ENCODE measurements at regions not wholly inside any gene's neighbourhood (a gene's known extent, or its start where the extent isn't known, plus 50 kb on each side); places are given as distances from the start of the nearest gene placed in this dataset.

DNA sequence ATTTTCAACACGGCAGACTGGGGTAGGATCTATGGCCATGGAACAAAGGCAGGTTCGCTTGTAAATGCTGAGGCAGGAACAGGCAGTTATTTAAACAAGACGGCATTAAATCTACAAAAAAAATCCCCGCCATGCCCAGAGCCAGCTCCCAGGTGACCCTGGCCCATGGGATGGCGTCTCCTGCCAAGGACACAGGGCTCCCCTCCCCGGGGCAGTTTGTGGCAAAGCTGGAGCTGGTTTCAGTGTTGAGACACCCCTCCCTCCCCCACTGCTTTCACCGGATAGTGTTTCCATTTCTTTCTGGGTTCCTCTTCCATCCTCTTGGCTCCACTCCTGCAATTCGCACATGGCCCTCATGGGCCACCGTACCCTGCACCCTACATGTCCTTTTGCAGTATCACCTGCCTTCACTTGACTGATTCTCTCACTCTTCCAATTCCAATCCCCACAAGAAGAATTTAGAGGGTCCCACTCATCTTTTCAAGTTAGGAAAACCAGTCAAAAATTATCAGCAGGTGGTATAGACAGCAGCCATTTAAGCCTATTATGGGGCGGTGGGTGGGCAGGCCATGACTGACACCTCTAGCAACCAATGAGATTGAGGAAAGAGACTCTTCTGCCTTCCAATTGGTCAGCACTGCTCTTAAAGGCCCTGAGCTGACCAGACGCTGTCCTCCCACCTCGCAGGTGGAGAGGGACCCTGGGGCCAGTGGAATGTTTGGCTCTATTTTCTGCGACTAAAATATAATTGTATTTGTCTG lies 52.0 kb downstream of the OLIG1 start:
- DNase-seq = no peak
- Mint-ChIP-seq H3K9me3 (no peaks in the 10 kb centered on the region), H3K4me3 (no peak overlapping the region), H3K36me3 (no peaks in the 10 kb centered on the region), H3K4me1 (ENCODE audit: low read depth) (peaks cover 8% of the 10 kb centered on the region), H3K27me3 (no peaks in the 10 kb centered on the region), H3K27ac (no peak overlapping the region)
- intact Hi-C loops (cut with micrococcal nuclease) = no loop called here
- ChIA-PET POLR2A (no interaction called here), CTCF (interaction anchor here (1.6 kb wide), 1 partner anchor 75 kb away, joined by 6 read pairs; no protein-coding TSS in a partner anchor)

DNA sequence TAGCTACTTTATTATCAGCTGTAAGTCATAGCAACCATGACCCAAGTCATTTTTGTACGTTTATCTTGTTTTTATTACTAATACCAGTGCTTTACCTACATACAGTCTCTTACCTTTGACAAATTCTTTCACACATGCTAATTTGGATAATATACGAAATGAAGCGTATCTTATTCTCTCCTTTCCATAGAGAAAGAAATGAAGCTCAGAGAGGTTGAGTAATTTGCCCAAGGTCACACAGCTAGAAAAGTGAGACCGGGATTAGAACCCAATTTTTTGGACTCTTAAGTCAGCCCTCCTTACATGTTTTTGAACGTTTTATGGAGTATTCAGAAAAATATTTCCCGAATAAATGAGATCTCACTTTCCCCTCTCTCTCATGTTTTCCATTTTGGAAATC lies 52.6 kb downstream of the OLIG1 start:
- Mint-ChIP-seq H3K4me3 (no peak overlapping the region), H3K4me1 (ENCODE audit: low read depth) (peaks cover 6% of the 10 kb centered on the region), H3K27ac (no peak overlapping the region), H3K9me3 (no peaks in the 10 kb centered on the region), H3K27me3 (no peaks in the 10 kb centered on the region), H3K36me3 (no peaks in the 10 kb centered on the region)
- intact Hi-C loops (cut with micrococcal nuclease) = no loop called here
- POLR2A ChIA-PET = no interaction called here
- DNase-seq = no peak
- CTCF ChIA-PET = interaction anchor here (1.6 kb wide), 1 partner anchor 75 kb away, joined by 6 read pairs; no protein-coding TSS in a partner anchor

DNA sequence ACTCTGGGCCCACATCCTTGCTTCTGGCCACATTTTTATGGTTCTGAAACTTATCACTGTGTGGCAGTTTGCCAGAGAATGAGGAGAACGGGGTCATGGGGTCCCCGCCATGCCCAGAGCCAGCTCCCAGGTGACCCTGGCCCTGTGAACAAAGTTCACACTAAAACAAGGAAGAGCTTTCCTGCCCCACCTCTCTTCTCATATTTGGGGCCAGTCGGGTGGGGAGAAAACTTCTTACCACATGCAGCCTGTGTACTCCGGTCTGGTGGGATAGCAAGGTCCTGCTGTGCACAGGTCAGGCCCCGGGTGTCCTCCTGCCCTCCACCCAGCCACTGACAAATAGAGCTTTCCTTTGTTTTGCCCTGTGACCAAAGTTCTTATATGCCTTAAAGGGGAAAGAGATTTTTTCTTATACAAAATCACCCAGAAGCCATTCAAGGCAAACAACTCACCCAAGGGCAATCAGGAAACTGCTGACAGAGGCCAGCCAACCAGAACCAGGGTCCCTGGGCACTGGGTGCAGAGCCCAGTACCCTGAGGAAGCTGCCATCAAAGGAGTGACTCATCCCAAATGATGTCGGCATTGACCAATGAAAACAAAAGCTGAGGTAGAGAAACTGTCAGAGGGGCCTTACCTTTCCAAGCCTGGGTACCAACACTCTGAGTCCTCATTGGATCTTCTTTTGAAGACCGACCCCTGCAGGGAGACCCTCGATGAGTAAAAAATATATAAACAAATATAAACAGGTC lies 53.6 kb downstream of the OLIG1 start:
- H3K27me3 Mint-ChIP-seq = peaks cover 4% of the 10 kb centered on the region
- CTCF ChIA-PET = interaction anchor here (1.6 kb wide), 1 partner anchor 74 kb away, joined by 6 read pairs; no protein-coding TSS in a partner anchor
- no peak overlapping the region for H3K4me3 Mint-ChIP-seq
- no peak overlapping the region for H3K27ac Mint-ChIP-seq
- no peaks in the 10 kb centered on the region for H3K36me3 Mint-ChIP-seq
- H3K9me3 Mint-ChIP-seq = no peaks in the 10 kb centered on the region
- POLR2A ChIA-PET = interaction anchor here (0.6 kb wide), 1 partner anchor 27 kb away, joined by 3 read pairs; no protein-coding TSS in a partner anchor
- peaks cover 3% of the 10 kb centered on the region for H3K4me1 Mint-ChIP-seq (ENCODE audit: low read depth)
- intact Hi-C loops (cut with micrococcal nuclease) = no loop called here
- DNase-seq = no peak

DNA sequence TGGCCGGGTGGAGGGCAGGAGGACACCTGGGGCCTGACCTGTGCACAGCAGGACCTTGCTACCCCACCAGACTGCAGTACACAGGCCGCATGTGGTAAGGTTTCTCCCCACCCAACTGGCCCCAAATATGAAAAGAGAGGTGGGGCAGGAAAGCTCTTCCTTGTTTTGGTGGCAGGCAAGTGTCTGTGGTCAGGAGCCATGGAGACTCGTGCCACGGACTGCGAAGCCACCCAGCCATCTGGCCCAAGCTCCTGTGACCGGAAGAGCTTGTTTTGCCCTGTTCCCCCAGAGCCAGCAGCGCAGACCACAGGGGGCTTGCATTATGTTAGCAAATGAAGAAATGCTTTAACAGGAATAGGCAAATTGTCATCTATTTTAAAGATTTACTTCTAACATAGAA lies 54.9 kb downstream of the OLIG1 start:
- Mint-ChIP-seq H3K36me3 (no peaks in the 10 kb centered on the region), H3K9me3 (no peaks in the 10 kb centered on the region), H3K27ac (no peak overlapping the region), H3K27me3 (peaks cover 11% of the 10 kb centered on the region), H3K4me3 (no peak overlapping the region), H3K4me1 (ENCODE audit: low read depth) (peaks cover 3% of the 10 kb centered on the region)
- intact Hi-C loops (cut with micrococcal nuclease) = loop anchor here (5.0 kb wide), 1 partner anchor 293 kb away; no protein-coding TSS in a partner anchor
- POLR2A ChIA-PET = interaction anchor here (1.2 kb wide), 1 partner anchor 8 kb away, joined by 3 read pairs; no protein-coding TSS in a partner anchor
- CTCF ChIA-PET = interaction anchor here (0.9 to 2.1 kb wide), 4 partner anchors 71 to 185 kb away, joined by 3 to 8 read pairs (median 4); no protein-coding TSS in a partner anchor
- DNase-seq = no peak

DNA sequence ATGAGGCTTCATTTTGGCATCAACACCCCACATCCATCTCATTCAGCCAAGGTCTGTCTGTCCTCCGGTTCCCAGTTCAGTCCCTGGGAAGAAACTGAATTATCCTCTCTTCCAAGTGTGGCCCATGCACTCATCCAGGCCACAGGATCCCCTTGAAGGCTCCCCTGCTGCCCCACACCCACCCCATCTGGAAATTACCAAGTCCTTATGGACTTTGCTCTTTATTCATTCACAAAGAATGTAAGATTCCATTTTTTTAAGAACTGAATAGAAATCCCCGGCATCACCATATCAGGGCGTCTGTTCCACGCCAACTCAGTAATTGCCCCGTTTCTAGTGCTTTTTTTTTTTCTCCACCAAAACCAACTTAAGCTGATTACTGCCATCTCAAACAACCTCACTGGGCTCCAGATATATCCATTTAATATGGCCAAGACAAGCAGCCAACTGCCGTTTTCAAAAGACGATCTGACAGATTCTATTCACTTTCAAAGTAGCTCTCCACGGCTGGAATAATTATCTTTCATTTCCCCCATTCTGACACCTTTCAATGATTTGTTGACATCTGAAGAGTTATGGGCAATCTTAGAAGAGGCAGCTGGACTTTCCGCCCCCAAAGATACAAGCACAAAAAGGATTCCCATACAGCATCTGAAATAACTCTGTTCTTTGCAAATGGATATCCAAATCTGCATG lies 55.9 kb downstream of the OLIG1 start:
- no peak overlapping the region for H3K27ac Mint-ChIP-seq
- H3K4me1 Mint-ChIP-seq (ENCODE audit: low read depth) = peaks cover 3% of the 10 kb centered on the region
- intact Hi-C loops (cut with micrococcal nuclease) = loop anchor here (5.0 kb wide), 1 partner anchor 294 kb away; no protein-coding TSS in a partner anchor
- no peaks in the 10 kb centered on the region for H3K36me3 Mint-ChIP-seq
- CTCF ChIA-PET = interaction anchor here (0.9 to 2.1 kb wide), 5 partner anchors 70 to 185 kb away, joined by 3 to 15 read pairs (median 5); no protein-coding TSS in a partner anchor
- H3K4me3 Mint-ChIP-seq = no peak overlapping the region
- H3K9me3 Mint-ChIP-seq = no peaks in the 10 kb centered on the region
- no peak for DNase-seq
- POLR2A ChIA-PET = interaction anchor here (1.2 kb wide), 1 partner anchor 9 kb away, joined by 3 read pairs; no protein-coding TSS in a partner anchor
- peaks cover 14% of the 10 kb centered on the region for H3K27me3 Mint-ChIP-seq

DNA sequence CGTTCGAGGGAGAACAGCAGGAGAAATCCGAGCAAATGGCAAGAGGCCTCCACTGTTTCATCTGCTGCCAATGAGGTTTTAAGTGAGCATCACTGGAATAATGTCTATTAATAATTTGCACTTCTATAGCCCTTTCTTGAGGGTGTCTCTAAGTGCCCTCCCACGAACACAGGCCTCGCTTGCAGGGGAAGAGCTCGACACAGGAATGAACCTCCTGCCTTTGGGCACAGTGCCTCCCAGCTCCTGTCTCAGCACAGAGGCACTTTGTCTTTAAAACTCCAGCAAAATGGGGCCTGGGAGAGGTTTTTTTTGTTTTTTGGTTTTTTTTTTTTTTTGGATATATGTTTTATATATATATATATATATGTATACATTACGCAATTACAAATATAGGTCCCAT lies 56.6 kb downstream of the OLIG1 start:
- DNase-seq = no peak
- no peaks in the 10 kb centered on the region for H3K9me3 Mint-ChIP-seq
- CTCF ChIA-PET = interaction anchor here (0.7 to 2.1 kb wide), 13 partner anchors 8 to 318 kb away, joined by 3 to 17 read pairs (median 5); partner anchors contain the start of gene OLIG2
- H3K4me3 Mint-ChIP-seq = no peak overlapping the region
- intact Hi-C loops (cut with micrococcal nuclease) = loop anchor here (5.0 kb wide), 1 partner anchor 294 kb away; no protein-coding TSS in a partner anchor
- peaks cover 14% of the 10 kb centered on the region for H3K27me3 Mint-ChIP-seq
- H3K4me1 Mint-ChIP-seq (ENCODE audit: low read depth) = peaks cover 3% of the 10 kb centered on the region
- no peak overlapping the region for H3K27ac Mint-ChIP-seq
- POLR2A ChIA-PET = no interaction called here
- H3K36me3 Mint-ChIP-seq = no peaks in the 10 kb centered on the region

DNA sequence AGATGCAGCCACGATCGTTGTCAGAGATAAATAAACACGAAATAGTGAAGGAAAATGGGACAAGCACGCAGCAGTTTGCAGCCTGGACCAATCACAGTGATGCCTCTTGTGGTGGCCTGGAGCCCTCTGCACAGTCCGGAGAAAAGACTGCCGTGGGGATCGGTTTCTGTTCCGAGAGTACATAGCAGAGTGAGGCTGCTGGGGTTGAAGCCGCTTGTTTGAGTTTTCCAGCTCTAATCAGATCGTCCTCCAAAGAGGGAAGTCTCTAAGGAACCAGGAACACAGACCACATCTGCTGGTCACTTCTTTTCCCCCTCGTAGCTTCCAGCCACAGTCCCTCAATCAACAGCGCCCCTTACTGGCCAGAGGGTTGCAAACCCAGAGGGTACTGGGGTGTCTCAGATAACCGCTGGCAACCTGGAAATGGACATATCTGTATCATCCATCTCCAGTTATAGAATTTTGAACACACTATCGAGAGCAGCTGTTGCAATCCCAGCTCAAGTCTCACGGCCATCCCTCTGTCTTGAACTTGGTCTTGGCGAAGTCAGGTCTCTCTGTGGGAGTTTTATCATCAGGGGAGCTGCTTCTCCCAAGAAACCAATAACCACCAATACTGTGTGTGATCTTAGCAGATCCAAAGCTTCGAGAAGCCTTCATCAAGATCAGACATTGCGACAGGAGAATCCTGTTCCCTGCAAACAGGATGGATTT lies 57.4 kb downstream of the OLIG1 start:
- Mint-ChIP-seq H3K27me3 (peaks cover 14% of the 10 kb centered on the region), H3K4me1 (ENCODE audit: low read depth) (peaks cover 3% of the 10 kb centered on the region), H3K4me3 (peak overlapping the region; percentile 38), H3K36me3 (no peaks in the 10 kb centered on the region), H3K27ac (no peak overlapping the region), H3K9me3 (no peaks in the 10 kb centered on the region)
- DNase-seq = peak; percentile 77
- POLR2A ChIA-PET = no interaction called here
- intact Hi-C loops (cut with micrococcal nuclease) = loop anchor here (1.0 to 5.0 kb wide), 3 partner anchors 133 to 295 kb away; no protein-coding TSS in a partner anchor
- CTCF ChIA-PET = interaction anchor here (0.6 to 2.0 kb wide), 23 partner anchors 9 to 320 kb away, joined by 3 to 17 read pairs (median 4); partner anchors contain the start of gene OLIG2

DNA sequence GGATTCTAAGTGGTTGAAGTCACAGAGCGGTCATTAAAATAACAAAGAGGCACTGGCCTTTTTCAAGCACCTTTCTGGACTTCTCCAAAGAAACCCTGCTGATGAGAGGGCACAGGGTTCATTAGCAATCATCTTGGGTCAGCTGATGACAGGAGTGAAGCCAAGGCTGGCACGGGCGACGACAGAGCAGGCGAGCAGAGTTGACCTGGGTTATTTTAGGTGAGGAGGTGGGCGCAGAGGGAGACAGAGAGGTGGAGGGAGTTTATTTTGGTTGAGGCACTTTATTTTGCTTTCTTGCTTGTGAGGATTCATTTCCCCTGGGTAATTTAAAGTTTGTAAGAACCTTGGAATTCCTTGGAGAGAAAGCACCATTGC lies 57.9 kb downstream of the OLIG1 start:
- Mint-ChIP-seq H3K9me3 (no peaks in the 10 kb centered on the region), H3K4me1 (ENCODE audit: low read depth) (peaks cover 3% of the 10 kb centered on the region), H3K36me3 (no peaks in the 10 kb centered on the region), H3K27ac (no peak overlapping the region), H3K27me3 (peaks cover 14% of the 10 kb centered on the region), H3K4me3 (no peak overlapping the region)
- POLR2A ChIA-PET = no interaction called here
- intact Hi-C loops (cut with micrococcal nuclease) = loop anchor here (1.0 to 5.0 kb wide), 3 partner anchors 134 to 296 kb away; no protein-coding TSS in a partner anchor
- no peak for DNase-seq
- CTCF ChIA-PET = interaction anchor here (0.8 to 2.0 kb wide), 18 partner anchors 9 to 319 kb away, joined by 3 to 17 read pairs (median 5); partner anchors contain the start of gene OLIG2

DNA sequence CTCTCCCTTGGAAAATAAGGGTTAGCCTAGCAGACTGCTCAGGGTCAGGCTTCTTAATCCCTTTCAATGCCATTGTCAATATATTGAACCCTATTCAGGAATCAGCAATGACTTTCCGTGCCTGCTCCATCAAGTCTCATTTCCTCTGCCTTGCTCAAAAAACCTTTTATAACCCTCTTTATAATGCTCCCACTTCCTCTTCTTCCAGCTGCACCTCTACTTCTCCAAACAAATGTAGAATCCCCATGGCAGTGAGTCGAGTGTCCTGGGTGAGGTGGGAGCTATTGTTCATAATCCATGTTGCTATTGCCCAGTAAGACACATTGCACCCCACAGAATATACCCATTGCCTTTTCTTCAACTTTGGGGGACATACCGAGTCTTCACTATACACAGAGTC lies 58.6 kb downstream of the OLIG1 start:
- Mint-ChIP-seq H3K4me1 (ENCODE audit: low read depth) (peaks cover 3% of the 10 kb centered on the region), H3K9me3 (no peaks in the 10 kb centered on the region), H3K4me3 (no peak overlapping the region), H3K36me3 (no peaks in the 10 kb centered on the region), H3K27me3 (peaks cover 14% of the 10 kb centered on the region), H3K27ac (no peak overlapping the region)
- no peak for DNase-seq
- ChIA-PET POLR2A (no interaction called here), CTCF (interaction anchor here (1.1 to 1.7 kb wide), 3 partner anchors 33 to 189 kb away, joined by 5 to 8 read pairs (median 5); no protein-coding TSS in a partner anchor)
- intact Hi-C loops (cut with micrococcal nuclease) = loop anchor here (5.0 kb wide), 1 partner anchor 296 kb away; no protein-coding TSS in a partner anchor

DNA sequence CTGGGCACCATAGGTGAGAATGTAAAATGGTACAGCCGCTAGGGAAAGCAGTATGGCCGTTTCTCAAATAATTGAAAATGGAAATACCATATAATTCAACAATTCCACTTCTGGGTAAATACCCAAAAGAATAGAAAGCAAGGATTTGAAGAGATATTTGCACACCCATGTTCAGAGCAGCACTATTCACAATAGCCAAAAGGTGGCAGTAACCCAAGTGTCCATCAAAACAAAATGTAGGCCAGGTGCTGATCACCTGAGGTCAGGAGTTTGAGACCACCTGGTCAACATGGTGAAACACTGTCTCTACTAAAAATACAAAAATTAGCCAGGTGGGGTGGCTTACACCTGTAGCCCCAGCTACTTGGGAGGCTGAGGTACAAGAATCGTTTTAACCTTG lies 62.1 kb downstream of the OLIG1 start:
- Mint-ChIP-seq H3K36me3 (no peaks in the 10 kb centered on the region), H3K27ac (no peak overlapping the region), H3K4me1 (ENCODE audit: low read depth) (peaks cover 3% of the 10 kb centered on the region), H3K27me3 (peaks cover 14% of the 10 kb centered on the region), H3K4me3 (no peak overlapping the region), H3K9me3 (no peaks in the 10 kb centered on the region)
- no peak for DNase-seq
- ChIA-PET CTCF (interaction anchor here (0.5 to 2.0 kb wide), 3 partner anchors 65 to 512 kb away, joined by 3 to 12 read pairs (median 4); no protein-coding TSS in a partner anchor), POLR2A (no interaction called here)
- intact Hi-C loops (cut with micrococcal nuclease) = loop anchor here (2.0 kb wide), 1 partner anchor 65 kb away; no protein-coding TSS in a partner anchor

DNA sequence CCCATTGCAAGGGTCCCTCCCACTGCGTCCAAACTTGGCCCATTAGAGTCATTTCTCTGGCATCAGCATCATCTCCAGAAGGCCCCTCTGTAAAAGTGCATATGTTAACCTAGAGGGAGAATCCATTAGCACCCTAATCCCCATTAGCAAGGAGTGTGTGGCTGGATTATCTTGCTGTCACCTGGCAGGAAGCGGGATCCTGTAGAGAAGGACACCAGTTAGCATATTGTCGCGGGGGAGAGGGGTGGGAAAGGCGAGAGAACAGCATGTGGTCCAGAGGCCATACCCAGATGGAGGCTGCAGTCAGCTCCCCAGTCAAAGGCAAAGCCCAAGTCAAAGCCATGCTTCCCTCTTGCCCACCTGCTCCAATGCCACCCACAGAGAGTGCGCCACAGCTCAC lies 64.0 kb downstream of the OLIG1 start:
- ChIA-PET CTCF (interaction anchor here (0.9 kb wide), 2 partner anchors 63 to 295 kb away, joined by 3 to 4 read pairs; no protein-coding TSS in a partner anchor), POLR2A (no interaction called here)
- Mint-ChIP-seq H3K4me1 (ENCODE audit: low read depth) (no peaks in the 10 kb centered on the region), H3K9me3 (no peaks in the 10 kb centered on the region), H3K36me3 (no peaks in the 10 kb centered on the region), H3K27ac (no peak overlapping the region), H3K27me3 (peaks cover 7% of the 10 kb centered on the region), H3K4me3 (no peak overlapping the region)
- DNase-seq = no peak
- intact Hi-C loops (cut with micrococcal nuclease) = loop anchor here (2.0 kb wide), 1 partner anchor 63 kb away; no protein-coding TSS in a partner anchor

Measured in activated CD4-positive, alpha-beta memory T cell treated with anti-CD3 and anti-CD28 coated beads for 36 hours (primary cell).